Dedifferentiated amniotic fluid mesenchymal stem cell (primary cell): ENCODE measurements at regions not wholly inside any gene's neighbourhood (a gene's known extent, or its start where the extent isn't known, plus 50 kb on each side); places are given as distances from the start of the nearest gene placed in this dataset.

Experiments
- DNase-seq: peaks from one replicate; pipeline ENCODE4 v3.0.0-alpha.2; 2016; ENCODE audit errors: extremely low spot score

DNA sequence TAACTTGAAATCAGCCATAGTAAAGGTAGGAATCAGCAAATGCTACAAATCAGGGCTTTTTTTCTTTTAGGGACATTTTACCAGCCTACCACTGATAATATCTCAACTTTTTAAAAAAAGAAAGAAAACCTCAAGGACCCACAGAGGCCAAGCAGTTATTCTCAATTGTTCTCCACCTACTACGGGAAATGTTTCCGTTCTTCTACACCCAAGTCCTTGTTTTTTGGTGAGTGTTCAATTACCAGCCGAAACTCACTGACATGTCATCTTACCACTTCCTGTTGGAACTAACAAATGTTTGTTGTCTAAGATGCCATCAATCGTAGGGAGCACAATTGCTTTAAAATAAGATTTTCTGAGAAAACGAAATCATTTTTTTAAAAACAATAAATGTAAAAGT lies 50.2 kb upstream of the CDK1 start:
- no peak for DNase-seq

DNA sequence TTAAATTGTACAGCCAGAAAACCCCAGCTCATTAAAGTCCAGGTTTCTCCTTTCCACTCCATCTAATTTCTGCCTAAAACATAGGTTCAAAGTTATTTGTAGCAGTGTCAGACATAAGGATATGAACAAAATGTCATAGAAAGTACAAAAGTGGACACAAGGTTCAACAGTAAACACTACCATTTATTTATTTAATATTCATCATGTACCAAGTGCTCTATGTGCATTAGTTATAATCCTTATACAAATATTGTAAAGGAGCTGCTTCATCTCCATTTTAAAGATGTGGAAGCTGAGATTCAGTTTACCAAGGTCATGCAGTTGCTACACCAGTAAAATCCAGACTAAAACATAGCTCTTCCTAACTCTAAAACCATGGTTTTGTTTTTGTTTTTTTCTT lies 52.0 kb upstream of the CDK1 start:
- no peak for DNase-seq

DNA sequence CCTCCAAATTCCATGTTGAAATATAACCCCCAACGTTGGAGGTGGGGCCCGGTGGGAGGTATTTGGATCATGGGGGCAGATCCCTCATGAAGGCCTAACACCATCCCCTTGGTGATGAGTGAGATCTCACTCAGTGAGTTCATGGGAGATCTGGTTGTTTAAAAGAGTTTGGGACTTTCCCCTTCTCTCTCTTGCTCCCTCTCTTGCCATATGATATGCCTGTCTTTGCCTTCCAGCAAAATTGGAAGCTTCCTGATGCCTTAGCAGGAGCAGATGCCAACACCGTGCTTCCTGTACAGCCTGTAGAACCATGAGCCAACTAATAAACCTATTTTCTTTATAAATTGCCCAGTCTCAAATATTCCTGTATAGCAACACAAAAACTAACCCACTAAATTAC lies 55.7 kb upstream of the CDK1 start:
- DNase-seq = no peak

DNA sequence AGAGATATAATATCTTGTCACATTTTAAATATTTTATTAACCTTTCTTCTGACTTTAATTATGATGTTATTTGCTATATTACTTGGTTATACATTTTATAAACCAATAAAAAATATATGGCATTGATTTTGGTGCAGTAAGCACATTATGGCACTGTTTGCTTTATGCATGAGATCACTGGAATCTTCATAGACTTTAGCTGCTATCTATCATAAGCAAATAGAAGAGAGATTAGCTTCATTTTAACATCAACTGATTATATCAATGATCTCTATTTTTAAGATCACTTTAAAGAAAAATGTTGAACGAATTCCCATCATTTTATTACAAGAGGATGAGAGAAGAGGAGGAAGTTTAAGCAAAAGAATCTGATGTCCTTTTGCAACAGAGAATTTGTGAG lies 58.6 kb upstream of the CDK1 start:
- no peak for DNase-seq

DNA sequence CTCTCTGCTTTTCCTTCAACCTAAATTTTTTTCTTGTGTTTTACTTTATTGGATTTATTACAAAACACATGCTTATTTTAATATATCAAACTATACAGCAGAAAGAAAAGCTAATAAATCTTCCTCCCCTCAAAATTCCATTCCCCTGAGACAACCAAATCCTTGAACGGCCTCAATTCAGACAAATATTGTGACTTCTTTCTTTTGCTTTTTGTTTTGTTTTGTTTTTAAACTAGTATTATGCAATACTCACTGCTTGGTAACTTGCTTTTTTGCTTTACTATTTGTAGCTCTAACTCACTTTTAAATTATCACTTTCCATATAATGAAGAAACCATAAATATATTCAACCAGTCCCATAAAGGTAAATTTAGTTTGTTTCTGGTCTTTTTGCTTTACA lies 59.4 kb upstream of the CDK1 start:
- DNase-seq = peak; percentile 17

DNA sequence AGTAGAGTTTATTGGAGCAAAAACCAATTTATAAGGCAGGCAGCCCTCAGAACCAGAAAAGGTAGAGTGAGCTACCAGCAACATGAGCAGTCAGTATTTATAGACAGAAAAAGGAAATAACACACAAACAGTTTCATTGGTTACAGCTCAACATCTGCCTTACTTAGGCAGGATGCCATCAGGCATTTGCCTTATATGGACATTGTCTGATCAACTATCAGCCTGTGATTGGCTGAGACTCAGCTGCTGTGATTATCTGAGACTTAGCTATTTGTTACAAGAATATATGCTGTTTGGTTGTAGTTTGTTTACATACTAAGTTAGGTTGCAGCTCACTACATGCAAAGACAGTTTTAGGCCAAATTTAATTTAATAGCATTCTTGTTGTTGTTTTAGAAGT lies 60.4 kb upstream of the CDK1 start:
- DNase-seq = no peak

DNA sequence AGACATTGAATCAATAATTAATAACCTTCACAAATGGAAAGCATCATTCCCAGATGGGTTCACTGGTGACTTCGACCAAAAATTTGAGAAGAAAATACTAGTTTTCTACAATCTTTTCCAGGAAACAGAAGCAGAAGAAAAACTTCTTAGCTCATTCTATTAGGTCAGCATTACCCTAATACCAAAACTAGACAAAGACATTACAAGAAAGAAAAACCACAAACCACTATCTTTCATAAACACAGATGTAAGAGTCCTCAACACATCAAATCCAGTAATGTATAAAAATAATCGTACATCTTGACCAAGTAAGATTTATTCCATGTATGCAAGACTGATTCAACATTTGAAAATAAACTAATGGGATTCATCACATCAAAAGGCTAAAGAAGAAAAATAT lies 64.0 kb upstream of the CDK1 start:
- DNase-seq = no peak

DNA sequence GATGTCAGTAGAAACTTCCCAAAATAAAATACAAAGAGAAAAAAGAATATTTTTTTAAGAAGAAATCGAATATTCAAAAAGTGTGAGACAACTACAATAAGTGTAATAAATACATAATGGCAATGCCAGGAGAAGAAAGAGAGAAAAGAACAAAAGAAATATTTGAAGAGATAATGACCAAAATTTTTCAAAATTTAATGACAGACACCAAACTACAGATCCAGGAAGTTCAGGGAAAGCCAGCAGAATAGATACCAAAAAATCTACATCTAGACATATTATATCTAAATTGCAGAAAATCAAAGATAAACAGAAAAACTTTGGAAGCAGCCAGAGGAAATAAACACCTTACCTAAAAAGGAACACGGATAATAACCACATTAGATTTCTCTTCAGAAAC lies 66.8 kb upstream of the CDK1 start:
- DNase-seq = no peak

DNA sequence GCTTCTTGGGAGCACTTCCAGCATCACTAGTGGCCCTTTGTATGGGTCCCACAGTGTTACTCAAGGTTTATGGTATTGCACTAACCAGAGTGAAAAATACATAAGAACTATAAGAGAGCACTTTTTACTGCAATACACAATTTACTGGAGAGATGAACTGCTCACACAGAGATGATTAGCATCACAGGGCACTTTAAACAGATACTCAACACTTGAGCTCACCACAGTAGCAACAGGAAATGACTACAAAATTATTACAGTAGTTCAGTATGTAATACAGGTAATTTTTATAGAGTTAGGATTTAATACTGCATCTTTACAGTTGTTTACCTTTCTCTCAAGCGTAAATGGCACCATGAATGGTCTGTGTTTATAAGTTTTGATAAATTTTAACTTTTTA lies 68.2 kb upstream of the CDK1 start:
- DNase-seq = no peak

DNA sequence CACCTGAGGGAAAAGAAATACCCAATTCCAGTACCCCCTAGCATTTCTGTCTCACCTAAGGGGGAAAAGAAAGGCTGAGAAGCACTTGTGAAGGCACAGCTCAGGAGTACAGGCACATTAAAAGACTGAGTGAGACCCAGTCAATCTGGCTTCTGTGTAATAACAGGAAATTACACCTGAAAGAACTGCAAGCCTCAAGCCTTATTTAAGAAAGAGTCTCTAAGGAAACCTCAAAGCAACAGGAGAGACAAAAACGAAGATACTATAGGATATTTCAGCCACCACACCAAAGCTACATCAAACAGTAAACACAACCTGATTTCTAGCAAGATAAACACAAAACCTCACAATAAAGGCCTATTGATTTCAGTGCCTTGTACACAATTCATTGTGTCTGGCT lies 69.6 kb upstream of the CDK1 start:
- DNase-seq = no peak

DNA sequence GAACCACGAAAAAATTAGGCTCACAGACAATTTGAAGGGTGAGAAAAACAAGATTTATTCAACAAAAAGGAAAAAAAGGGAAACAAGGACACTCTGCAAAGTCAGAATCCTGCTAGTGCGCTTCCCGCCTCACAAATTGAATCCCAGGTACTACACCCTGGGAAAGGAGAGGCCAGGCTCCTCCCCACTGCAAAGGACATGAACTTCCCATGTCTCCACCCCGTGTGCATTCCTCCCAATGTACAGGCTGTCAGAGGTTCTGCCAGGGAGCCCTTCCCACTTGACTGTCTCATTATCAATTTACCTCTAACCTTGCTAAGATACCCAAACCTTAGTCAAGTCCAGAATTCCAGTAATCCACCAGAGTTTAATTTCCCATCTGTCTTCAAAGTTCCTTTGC lies 70.4 kb upstream of the CDK1 start:
- no peak for DNase-seq

DNA sequence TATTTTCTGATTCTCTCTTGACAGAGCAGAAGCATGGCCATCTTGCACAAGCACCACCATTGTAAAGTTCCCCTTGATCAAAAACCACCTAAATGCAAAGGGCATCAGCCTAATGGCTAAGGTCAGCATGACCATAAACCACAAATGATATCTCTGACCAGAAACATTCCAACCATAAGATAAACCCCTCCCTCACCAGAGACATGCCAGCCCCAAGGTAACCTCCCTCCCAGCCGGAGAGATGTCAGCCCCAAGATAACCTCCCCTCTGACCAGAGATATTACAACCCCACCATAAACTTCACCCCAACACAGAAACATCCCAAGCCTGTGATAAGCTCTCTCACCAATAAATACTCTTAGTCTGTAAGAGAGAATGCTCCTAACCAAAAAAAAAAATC lies 72.1 kb upstream of the CDK1 start:
- DNase-seq = no peak

DNA sequence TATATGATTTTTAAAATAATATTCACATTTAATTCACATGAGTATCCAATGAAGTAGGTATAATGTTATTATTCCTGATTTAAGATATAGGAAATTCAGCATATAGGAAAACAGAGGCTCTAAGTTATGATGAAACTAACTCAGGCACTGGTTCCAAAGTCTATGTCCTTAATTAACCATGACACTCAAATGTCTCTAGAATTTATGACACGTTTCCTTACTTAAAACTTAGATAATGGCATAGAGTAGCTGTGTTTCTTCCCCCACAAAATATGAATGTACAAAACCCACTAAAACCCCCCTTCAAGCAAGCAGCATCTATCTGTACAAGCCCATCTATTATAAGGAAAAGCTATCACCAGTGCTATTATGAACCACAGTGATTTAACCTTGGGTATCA lies 72.9 kb upstream of the CDK1 start:
- DNase-seq = no peak

DNA sequence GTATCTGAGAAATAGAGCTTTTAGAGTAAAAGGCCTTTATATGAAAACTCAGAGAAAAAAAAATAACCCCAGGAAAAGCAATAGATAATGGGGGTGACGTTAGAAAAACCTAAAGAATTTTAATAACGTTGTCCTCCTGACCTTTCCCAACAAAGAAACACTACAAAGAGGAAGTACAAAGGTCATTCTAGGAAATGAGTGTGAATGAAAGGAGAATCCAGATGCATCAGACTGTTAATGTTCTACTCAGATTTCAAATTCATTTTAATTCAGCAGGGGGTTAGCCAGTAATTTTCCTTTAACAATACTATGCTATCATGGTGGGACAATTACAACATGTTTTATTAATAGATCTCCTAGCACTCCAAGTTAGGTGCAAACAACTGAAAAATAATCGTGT lies 73.8 kb upstream of the CDK1 start:
- no peak for DNase-seq

DNA sequence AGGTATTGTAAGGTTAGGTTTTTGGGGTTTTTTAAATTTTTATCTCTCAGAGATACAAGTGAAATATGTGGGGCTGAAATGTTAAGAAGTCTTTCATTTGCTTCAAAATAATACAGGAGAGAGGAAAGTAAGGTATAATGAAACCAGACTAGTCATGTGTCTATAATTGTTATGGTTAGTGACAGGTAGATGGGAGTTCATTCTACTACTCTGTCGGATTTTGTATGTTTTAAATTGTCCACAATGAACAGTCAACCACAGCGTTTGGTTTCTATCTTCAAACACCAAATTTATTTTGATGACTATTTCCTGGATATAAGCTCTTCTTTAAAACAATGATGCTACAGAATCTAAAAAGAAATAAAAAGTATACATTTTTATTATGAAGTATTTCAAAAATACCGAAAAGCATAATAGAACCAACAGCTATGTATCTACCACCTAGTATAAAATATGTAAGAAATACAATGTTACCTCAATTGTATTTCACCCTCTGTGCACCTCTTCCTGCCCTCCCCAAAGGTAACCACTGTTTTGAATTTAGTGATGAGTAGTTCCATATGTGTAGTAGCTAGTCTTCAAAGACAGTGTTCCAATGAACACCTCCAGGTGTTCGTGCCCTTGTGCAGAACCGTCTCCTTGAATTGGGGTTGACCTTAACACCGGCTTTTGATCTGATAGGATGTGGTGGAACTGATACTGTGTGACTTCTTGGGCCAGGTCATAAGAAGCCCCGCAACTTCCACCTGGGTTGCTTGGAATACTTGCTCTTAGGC lies 74.8 kb upstream of the CDK1 start:
- no peak for DNase-seq

DNA sequence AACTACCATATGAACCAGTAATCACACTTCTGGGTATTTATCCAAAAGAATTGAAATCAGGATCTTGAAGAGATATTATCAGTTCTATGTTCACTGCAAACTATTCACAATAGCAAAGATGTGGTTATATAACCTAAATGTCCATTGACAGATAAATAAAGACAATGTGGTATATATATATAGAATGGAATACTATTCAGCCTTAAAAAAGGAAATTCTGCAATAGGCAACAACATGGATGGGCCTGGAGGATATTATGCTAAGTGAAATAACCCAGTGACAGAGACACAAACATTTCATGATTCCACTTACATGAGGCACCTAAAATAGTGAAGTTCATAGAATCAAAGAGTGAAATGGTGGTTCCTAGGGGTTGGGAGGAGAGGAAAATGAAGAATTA lies 90.6 kb upstream of the CDK1 start:
- DNase-seq = no peak

DNA sequence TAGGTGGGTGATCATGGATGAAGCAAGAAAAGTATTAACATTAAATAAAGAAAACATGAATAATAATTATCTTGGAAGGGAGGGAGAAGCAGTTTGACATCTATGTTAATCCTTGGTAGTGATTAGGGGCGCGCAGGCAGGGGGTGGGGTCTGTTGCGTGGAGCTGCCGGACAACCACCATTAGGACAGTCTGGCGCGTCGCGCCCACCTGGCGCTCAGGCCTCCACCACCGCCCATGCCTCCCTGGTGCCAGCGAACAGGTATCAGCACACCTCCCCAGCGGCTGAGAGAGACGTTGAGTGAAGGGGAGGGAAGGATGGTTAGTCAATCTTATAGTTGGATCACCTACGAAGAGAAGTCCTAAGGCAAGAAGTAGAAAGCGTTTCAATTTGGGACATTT lies 94.2 kb upstream of the CDK1 start:
- DNase-seq = no peak

DNA sequence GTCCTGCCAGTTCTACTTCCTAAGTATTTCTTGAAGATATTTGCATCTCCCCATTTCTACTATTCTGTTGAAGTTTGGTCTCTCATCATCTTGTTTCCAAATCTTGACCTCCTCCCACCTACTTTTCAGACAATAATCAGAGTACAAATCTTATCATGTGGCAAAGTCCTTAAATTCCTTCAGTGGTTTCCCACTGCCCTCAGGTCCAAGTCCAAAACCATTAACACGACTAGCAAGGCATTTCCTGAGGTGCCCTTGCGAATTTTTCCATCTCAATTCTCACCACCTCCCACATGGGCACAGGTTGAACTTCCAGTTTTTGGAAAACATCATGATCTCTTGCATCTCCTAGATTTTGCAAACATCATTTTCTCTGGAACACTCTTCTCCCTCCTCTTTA lies 97.2 kb upstream of the CDK1 start:
- no peak for DNase-seq

DNA sequence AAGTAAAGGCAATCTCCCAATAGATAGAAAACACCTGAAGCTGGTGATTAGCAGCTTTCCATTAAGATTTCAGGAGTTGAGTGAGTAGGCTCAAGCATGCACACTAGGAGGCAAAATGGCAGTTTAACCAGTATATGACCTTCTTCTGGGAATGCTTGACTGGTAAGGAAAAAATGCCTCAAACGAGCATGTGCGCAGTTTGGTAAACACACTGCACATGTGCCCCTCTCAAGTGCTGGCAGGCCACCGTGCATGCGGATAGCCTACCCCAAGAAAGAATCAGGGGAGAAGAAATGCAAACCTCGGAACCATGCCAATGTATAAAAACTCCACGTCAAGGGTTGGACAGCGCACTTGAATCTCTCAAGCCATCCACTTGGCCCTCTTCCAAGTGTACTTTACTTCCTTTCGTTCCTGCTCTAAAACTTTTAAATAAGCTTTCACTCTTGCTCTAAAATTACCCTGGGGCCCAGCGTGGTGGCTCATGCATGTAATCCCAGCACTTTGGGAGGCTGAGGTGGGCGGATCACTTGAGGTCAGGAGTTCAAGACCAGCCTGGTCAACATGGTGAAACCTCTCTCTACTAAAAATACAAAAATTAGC lies 98.8 kb upstream of the CDK1 start:
- no peak for DNase-seq

DNA sequence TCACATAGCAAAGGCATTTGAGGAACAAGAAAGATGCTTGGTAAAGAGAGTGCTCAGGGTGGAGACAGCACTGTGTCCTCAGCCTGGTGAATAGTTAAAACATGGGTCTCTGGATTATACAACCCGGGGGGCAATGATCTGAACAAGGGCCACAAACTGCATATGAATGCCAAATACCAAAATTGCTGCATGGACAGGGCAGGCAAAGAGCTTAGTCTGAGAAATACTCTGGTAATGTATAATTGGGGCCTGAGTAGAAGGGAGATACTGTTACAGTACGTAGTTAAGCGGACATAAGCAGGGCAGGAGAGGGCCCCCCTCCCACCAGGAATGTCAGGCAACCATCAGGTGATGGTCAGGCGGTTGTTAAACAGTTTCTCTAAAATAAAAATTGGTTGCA lies 99.3 kb upstream of the CDK1 start:
- no peak for DNase-seq

DNA sequence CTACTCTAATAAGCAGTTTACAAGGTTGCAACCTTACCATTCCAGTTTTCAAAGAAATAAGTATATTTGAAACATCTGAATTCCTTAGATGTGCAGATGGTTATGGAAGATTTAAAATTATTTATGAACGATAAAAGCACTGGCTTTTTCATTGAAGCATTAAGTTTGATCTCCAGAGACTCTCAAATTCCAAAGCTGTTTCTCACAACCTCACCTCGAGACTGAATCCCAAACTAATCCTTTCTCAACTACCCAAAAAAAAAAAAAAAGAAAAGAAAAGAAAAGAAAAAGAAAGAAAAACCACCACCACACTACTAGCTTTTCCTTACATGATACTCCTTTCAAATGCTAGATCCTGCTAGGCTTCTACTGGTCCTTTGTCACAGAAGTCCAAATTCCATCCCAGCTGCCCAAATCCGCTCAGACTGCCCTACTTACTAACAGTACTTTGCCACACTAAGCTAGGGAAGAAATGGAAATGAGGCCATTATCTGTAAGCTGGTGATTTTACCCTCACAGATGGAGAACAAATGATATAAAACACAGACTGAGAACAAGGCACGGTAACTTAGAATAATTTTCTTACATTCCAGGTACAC lies 100.6 kb upstream of the CDK1 start:
- DNase-seq = no peak

DNA sequence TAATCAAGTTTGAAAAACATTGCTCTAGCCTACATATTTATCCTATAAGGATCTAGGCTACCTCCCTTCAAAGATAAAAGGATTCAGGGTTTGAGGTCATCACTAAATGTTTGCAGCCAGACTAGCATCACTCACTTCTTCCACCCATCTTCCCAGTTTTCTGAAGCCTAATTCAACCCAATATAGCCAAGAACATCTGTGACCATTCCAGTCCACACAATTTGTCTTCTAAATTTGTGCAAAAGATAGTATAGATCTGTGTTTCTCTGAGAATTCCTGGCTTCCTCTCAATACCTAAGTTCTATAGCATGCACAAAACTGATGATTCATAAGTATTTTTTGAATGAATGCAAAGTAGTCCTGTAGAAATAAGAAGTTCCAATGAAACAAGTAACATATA lies 103.0 kb upstream of the CDK1 start:
- DNase-seq = no peak

DNA sequence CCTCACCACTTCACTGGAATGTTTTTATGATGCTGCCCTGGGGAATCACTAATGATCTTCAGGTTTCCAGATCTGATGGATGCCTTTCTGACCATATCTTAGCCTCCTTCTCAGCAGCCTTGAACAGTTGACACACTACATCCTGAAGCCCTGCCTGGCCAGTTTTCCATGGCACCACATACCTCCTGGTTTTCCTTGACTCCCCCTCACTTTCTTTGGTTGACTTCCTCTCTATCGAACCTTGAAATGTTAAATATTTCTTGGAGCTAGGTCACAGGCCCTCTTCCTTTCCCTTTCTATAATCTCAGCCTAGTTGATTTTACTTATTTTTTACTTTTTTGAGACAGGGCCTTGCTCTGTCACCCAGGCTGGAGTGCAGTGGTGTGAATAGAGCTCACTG lies 108.8 kb upstream of the CDK1 start:
- DNase-seq = no peak

DNA sequence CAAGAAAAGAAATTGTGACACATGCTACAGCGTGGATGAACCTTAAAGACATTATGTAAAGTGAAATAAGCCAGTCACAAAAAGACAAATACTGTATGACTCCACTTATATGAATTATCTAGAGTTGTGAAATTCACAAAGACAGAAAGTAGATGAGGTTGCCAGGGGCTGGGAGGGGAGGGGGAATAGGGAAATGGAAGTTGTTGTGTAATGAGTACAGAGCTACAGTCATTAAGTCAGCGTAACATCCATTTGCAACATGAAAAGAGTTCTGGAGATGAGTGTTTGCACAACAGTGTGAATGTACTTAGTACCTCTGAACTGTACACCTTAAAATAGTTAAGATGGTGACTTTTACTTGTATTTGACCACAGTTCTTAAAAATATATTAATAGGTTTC lies 112.1 kb upstream of the CDK1 start:
- no peak for DNase-seq
